ENCODE measurements at regions not wholly inside any gene's neighbourhood (a gene's known extent, or its start where the extent isn't known, plus 50 kb on each side); places are given as distances from the start of the nearest gene placed in this dataset.

GRCh38 chr16:86296256-86296655 lies 214.1 kb upstream of the FOXF1 start:
- TF ChIP-seq CTCF (IDR thresholded peaks at IDR 0.05) (no peak), POLR2A (IDR thresholded peaks at IDR 0.05) (no peak)
